Keratinocyte (primary cell): ENCODE measurements at regions not wholly inside any gene's neighbourhood (a gene's known extent, or its start where the extent isn't known, plus 50 kb on each side); places are given as distances from the start of the nearest gene placed in this dataset.

ENCODE experiments used
- DNase-seq: peaks from one replicate; pipeline ENCODE4 v3.0.0-alpha.2; 2011; ENCODE audit warnings: low read depth, missing footprints, low spot score
- FAIRE-seq: peaks from 2 replicates; lab custom pipeline; 2011; peaks lifted over from hg19 to GRCh38; lab: Jason Lieb, UNC
- H2AFZ ChIP-seq: 2 replicates; pipeline ENCODE4 v1.6.0; 2012; ENCODE audit warnings: low read length, control low read depth, inconsistent platforms; ENCODE audit not compliant: control insufficient read depth
- H3K27ac ChIP-seq: 2 replicates; pipeline ENCODE4 v1.5.1; 2011; ENCODE audit warnings: low read length; ENCODE audit not compliant: control insufficient read depth, insufficient read depth
- H3K27me3 ChIP-seq: 3 replicates; pipeline ENCODE4 v1.6.0; 2011; ENCODE audit warnings: low read length; ENCODE audit not compliant: control insufficient read depth, insufficient read depth; ENCODE audit errors: extremely low read depth
- H3K36me3 ChIP-seq, 2 experiments: 2 replicates in 1 of 2; 3 replicates in 1 of 2; pipeline ENCODE4 v1.5.1; 2011; ENCODE audit warnings: low read length in 2 of 2, mild to moderate bottlenecking in 1 of 2; ENCODE audit not compliant: control insufficient read depth in 2 of 2, insufficient read depth in 2 of 2; ENCODE audit errors: extremely low read depth in 1 of 2
- H3K4me1 ChIP-seq: 3 replicates; pipeline ENCODE4 v1.5.1; 2011; ENCODE audit warnings: low read length; ENCODE audit not compliant: control insufficient read depth, insufficient read depth; ENCODE audit errors: extremely low read depth
- H3K4me2 ChIP-seq: 3 replicates; pipeline ENCODE4 v1.6.0; 2011; ENCODE audit warnings: low read depth, low read length; ENCODE audit not compliant: control insufficient read depth, insufficient read depth; ENCODE audit errors: extremely low read depth
- H3K4me3 ChIP-seq, 3 experiments: fragments of 200-600 bp in 1 of 3; sonication (generic) in 1 of 3; 2 replicates in 2 of 3; 3 replicates in 1 of 3; pipeline ENCODE4 v1.5.1; 2011 to 2016; ENCODE audit warnings: low read length in 3 of 3, mild to moderate bottlenecking in 3 of 3, control low read depth in 2 of 3, inconsistent platforms in 1 of 3, low read depth in 1 of 3, mixed read lengths in 1 of 3, mixed run types in 1 of 3, moderate library complexity in 1 of 3; ENCODE audit not compliant: control insufficient read depth in 2 of 3, insufficient read depth in 2 of 3; ENCODE audit errors: extremely low read depth in 1 of 3
- H3K79me2 ChIP-seq: 2 replicates; pipeline ENCODE4 v1.6.0; 2012; ENCODE audit warnings: low read length; ENCODE audit not compliant: control insufficient read depth, insufficient read depth
- H3K9ac ChIP-seq: 3 replicates; pipeline ENCODE4 v1.6.0; 2011; ENCODE audit warnings: low read length; ENCODE audit not compliant: control insufficient read depth, insufficient read depth; ENCODE audit errors: extremely low read depth
- H3K9me1 ChIP-seq: 3 replicates; pipeline ENCODE4 v1.6.0; 2011; ENCODE audit warnings: low read length; ENCODE audit not compliant: control insufficient read depth, insufficient read depth; ENCODE audit errors: extremely low read depth
- H3K9me3 ChIP-seq: 2 replicates; pipeline ENCODE4 v1.5.1; 2012; ENCODE audit warnings: low read depth, low read length; ENCODE audit not compliant: control insufficient read depth
- H4K20me1 ChIP-seq: 3 replicates; pipeline ENCODE4 v1.6.0; 2011; ENCODE audit warnings: low read length; ENCODE audit not compliant: control insufficient read depth, insufficient read depth; ENCODE audit errors: extremely low read depth
- CTCF ChIP-seq, 3 experiments: IDR thresholded peaks in 1 of 3; conservative IDR thresholded peaks in 1 of 3; optimal IDR thresholded peaks in 1 of 3; 2 replicates in 2 of 3; 3 replicates in 1 of 3; pipeline versions ENCODE3 to v1.5.1; 2011; ENCODE audit warnings: low read length in 3 of 3, mild to moderate bottlenecking in 3 of 3, moderate library complexity in 2 of 3, control low read depth in 1 of 3, inconsistent platforms in 1 of 3; ENCODE audit not compliant: insufficient read depth in 2 of 3; ENCODE audit errors: extremely low read depth in 1 of 3
- EZH2 ChIP-seq: IDR thresholded peaks from one replicate; pipeline ENCODE4 v1.6.1; 2012; ENCODE audit warnings: inconsistent platforms, mild to moderate bottlenecking, low read length, moderate library complexity
- dilution Hi-C: fragments of 300-500 bp; cut with MboI; formaldehyde crosslinking; loops from one replicate; pipeline ENCODE4 v1.7.0; 2020; ENCODE audit warnings: low sequenced_read_pairs; ENCODE audit not compliant: extremely low pct_ligation_motif_present

GRCh38 chr2:7599462-7600258 lies 682.4 kb downstream of the RNF144A start:
- DNase-seq = no peak
- Histone ChIP-seq H4K20me1 (no peaks in the 10 kb centered on the region), H3K9me1 (no peaks in the 10 kb centered on the region), H2AFZ (no peak overlapping the region), H3K4me3 (no peak overlapping the region), H3K9ac (no peak overlapping the region), H3K4me1 (no peaks in the 10 kb centered on the region), H3K9me3 (no peaks in the 10 kb centered on the region), H3K27me3 (no peaks in the 10 kb centered on the region), H3K4me2 (no peak overlapping the region), H3K36me3 (no peaks in the 10 kb centered on the region), H3K27ac (no peak overlapping the region), H3K79me2 (no peaks in the 10 kb centered on the region)
- FAIRE-seq = no peak
- dilution Hi-C loops = no loop called here
- TF ChIP-seq CTCF (optimal IDR thresholded peaks at IDR 0.05 in 1 of 3, IDR thresholded peaks at IDR 0.05 in 1 of 3, conservative IDR thresholded peaks at IDR 0.05 in 1 of 3; ENCODE audit: extremely low read depth in 1 of 3, insufficient read depth in 2 of 3, low read length in 3 of 3) (no peak), EZH2 (no peak)

GRCh38 chr2:7601990-7602389 lies 684.8 kb downstream of the RNF144A start:
- DNase-seq (no peak), FAIRE-seq (no peak)
- H4K20me1 ChIP-seq = no peaks in the 10 kb centered on the region
- TF ChIP-seq EZH2 = no peak
- no peak for TF ChIP-seq CTCF (optimal IDR thresholded peaks at IDR 0.05 in 1 of 3, IDR thresholded peaks at IDR 0.05 in 1 of 3, conservative IDR thresholded peaks at IDR 0.05 in 1 of 3; ENCODE audit: extremely low read depth in 1 of 3, insufficient read depth in 2 of 3, low read length in 3 of 3)
- H3K27me3 ChIP-seq = no peaks in the 10 kb centered on the region
- H3K4me3 ChIP-seq = no peak overlapping the region
- H3K36me3 ChIP-seq = no peaks in the 10 kb centered on the region
- no peaks in the 10 kb centered on the region for H3K9me3 ChIP-seq
- no peak overlapping the region for H3K4me2 ChIP-seq
- no peak overlapping the region for H2AFZ ChIP-seq
- H3K4me1 ChIP-seq = no peaks in the 10 kb centered on the region
- H3K79me2 ChIP-seq = no peaks in the 10 kb centered on the region
- H3K27ac ChIP-seq = no peak overlapping the region
- dilution Hi-C loops = no loop called here
- no peaks in the 10 kb centered on the region for H3K9me1 ChIP-seq
- H3K9ac ChIP-seq = no peak overlapping the region
